ELR (cell line): ENCODE measurements at regions not wholly inside any gene's neighbourhood (a gene's known extent, or its start where the extent isn't known, plus 50 kb on each side); places are given as distances from the start of the nearest gene placed in this dataset.
"Not testable (repeated sequence)": the region's sequence is repeated elsewhere in the genome, so short reads cannot be mapped to it uniquely, and the experiment has no call there.

ENCODE experiments used
- DNase-seq: peaks from one replicate; pipeline ENCODE4 v3.0.0-alpha.2; 2015; ENCODE audit warnings: low read depth

DNA sequence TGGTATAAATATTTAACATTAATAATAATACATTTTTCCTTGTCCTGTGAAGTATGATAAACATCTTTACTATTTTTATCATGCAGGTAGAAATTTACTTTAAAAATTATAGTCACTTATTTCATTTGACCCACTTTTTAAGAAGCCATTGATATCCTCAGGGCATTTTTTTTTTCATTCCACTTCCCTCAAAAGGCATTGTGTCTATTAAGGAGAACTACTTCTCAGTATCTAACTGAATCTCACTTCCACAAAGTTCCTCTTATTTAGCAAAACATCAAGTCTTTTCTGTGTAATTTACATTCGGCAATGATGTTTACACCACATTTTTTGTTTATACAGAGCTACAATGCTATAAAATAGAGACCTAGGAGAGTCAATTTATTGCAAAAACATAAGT lies 388.2 kb upstream of the AKR1E2 start:
- no peak for DNase-seq

DNA sequence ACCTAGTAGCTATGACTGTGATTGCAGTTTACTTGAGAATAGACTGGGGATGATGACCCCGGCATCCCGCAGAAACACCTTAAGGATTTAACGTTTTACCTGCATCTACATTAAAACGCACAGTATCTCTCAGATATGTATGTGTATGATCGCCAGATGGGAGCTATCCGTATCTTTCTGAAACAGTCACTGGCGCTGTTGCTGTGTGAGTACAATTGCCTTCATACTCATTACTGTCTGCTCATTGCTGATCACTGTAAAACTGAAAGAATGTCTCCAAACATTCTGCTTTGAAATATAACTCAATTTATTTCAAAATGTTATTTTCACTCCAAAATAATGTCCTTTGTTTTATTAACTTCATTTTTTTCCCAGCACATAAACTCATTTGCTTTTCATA lies 388.9 kb upstream of the AKR1E2 start:
- no peak for DNase-seq

DNA sequence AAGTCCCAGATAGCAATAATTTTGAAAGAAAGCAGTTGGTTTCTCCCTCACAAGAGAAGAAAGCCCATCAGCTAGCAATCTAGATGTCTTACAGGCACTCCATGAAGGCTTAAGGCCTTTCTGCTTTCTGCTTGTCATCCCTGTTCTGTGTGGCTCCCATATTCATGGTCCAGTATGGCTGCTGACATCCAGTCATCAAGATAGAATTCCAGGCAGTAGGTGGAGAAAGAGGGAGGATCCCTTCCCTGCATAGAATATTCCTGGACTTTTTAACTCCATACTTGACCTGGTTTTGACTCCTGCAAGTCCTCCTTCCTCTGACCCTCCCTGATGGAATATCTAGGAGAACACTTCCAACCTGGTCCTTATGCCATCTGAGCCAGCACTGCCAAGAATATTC lies 389.9 kb upstream of the AKR1E2 start:
- DNase-seq, result no peak

DNA sequence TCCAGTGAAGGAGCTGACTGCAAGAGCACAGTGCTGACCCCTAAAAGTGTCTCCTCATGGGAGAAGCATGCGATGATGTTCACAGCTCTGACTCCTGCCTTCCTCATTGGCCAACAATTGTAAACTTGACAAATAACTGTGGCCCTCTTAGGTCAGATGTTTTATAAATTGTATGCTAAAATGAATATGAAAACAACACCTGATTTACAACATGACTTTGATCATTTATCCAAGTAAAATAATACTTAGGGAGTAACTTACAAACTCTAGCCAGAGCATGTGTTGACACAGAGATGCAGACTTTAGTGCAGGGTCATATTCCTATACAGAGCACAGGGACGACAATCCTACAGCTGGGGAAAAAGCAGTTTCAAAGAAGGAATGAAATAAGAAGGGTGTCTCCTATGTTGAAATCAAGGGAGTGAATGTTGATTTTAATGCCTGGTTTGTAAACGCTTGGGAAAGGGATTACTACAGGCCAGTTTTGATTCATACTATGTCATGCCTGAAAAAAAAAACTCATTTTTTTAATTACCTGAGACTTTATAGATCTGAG lies 391.4 kb upstream of the AKR1E2 start:
- no peak for DNase-seq

DNA sequence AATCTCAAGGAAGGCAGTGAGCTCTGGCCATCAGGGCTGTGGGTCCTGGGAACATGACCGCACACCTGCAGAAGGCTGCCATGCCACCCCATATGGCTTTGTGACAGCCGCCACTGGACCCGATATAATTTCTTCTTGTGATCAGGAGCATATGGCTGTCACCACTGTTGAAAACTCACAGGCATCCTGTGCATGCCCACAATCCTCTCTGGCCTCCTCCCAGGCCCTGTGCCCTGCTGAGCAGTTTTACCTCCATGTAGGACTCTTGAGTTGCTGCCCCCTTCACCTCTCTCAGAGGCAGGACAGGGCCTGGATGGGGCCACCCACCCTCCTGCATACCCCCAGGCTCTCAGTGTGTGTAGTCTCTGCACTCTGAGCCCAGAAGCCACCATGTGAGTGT lies 391.9 kb upstream of the AKR1E2 start:
- DNase-seq, result no peak

DNA sequence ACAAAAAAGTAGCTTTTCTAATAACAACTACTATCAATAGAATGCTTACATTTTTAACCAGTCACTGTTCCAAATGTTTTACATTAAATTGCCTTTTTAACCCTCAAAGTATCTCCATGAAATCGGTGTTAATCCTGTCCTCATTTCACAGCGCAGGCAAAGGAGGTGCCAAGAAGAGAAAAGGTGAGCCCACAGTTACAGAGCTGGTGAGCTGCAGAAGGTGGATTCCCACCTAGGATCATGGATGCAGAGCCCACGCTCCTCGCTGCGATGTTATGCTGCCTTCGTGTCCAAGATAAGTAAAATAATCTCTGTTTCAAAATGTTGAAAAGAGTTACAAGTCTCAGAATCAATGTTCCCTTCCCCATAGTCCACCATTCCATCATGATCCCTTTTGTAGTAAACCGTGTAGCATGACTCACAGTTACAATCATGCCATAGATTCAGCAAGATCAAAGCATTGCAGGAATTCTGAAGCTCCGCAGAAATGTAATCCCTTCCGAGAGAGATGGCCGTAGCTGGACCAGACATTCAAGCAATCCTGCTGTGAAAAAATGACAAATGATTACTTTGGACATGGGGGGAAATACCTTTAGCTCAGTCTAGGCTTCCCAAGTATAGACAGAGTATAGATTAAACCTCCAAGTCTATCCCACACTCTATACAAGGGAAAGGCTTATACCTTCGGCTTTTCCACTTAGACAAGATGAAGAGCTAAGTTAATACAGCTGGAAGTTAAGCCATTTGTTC lies 394.7 kb upstream of the AKR1E2 start:
- peak; percentile 74 for DNase-seq

DNA sequence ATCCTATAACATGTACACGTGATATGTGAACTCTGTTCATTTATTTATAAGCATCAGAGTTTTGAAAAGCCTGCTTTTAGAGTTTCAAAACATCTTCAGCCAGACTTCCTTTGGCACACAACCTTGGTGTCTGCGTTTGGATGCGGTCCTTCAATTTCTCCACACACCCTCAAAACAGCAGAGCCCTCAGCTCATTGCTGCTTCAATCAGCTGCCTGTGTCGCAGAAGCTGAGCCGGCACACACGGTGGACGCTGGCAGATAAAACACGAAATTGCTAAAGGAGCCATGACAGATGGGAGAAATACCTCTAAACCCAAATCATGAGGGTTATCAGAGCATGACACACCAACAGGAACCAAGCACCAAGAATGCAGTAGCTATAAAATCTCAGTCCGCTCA lies 396.4 kb upstream of the AKR1E2 start:
- no peak for DNase-seq

DNA sequence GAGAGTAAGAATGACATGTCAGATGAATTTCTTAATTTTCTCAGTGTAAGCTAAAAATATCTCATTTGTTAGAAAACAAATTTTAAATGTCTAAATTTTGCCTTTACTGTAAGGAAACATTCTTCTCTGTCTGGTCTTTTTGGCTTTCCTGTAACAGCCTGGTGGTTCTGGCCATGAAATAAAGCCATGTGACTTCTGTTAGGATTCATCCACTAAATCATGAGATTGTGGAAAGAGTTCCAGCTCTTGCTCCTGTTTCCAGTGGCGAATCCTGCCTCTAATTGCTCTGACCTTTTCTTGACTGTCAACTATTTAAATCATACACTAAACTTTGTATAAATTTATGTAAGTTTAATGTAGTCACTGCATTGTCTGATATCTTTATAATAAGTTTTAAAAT lies 398.5 kb upstream of the AKR1E2 start:
- no peak for DNase-seq

DNA sequence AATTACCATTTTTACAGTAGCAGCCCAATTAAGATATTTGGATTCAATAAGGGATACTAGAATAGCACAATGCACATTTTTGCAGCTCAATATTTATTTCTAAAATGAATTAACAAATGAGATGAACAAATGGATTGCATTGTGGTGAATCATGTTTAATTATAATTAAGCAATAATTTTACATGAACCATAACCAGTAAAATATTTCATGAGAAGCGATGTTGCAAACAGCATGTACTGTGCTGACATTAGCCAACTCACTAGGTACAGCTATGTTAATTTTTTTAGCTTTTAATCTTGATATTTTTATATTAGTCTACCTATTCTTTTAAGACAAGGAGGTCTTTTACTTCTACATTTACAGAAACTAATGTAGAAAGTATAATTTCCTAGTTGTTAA lies 399.1 kb upstream of the AKR1E2 start:
- no peak for DNase-seq

DNA sequence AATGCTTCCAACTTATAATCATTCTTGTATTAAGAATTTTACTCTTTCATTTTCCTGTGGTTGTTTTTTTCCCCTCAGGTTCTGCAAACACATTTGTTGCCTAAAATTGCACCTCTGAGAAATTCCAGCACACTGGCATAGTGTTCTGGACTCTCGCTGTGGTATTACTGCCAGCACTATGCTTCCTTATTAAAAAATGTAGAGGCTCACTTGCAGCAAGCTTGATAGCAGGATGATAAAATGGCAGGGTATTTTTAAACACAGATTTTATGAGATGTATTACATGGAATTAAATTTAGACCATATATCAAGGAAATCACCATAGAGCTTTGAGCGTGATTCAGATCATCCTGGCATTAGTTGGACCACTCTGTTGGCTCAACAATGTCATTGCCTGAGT lies 416.7 kb upstream of the AKR1E2 start:
- DNase-seq, result no peak

DNA sequence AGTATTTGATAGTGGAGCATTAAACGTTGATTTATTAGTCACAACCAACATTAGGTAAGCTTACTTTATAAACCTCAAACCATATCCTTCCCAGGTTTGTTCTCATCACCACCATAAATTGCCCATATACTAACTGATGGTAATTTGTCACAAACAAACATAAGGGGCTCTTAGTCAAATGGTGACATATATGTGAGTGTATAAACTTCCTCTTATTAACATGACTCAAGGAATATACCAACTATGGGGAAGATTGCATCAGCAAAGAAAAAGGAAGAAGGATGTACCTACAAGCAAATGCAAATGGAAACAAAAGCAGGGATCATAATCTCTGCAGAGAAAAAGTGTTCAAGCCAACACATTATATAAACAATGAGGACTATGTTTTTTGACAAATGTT lies 418.2 kb upstream of the AKR1E2 start:
- DNase-seq, result peak; percentile 92

DNA sequence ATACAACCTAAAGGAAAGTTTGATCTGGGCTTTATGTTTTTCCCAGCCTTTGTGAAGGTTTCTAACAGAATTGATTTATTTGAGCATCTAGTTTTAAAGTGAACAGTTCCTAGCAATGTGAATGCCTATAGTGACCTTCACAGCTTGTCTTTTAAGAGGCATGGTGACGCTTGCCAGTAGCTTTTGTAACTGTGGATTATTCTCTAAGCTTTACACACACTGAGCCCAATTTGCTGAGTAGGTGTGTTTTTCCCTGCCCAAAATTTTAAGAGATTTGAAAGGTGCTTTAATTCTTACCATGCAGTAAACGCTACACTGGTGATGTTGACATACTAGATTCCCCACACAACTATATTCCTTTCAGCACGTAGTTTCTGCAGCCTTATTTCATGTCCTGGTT lies 420.2 kb upstream of the AKR1E2 start:
- DNase-seq, result no peak

DNA sequence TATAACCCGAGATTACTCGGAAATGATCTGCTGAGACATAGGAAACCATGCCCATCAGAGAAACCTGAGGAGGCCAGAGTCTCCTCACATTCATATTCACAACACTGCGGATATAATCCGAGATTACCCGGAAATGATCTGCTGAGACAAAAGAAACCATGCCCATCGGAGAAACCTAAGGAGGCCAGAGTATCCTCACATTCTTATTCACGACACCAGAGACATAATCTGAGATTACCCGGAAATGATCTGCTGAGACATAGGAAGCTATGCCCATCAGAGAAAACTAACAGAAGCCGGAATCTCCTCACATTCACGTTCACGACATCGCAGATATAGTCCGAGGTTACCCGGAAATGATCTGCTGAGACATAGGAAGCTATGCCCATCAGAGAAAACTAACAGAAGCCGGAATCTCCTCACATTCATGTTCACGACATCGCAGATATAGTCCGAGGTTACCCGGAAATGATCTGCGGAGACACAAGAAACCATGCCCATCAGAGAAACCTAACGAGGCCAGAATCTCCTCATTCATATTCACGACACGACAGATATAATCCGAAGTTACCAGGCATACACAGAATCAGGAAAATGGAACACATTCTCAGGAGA lies 422.3 kb upstream of the AKR1E2 start:
- no peak for DNase-seq

DNA sequence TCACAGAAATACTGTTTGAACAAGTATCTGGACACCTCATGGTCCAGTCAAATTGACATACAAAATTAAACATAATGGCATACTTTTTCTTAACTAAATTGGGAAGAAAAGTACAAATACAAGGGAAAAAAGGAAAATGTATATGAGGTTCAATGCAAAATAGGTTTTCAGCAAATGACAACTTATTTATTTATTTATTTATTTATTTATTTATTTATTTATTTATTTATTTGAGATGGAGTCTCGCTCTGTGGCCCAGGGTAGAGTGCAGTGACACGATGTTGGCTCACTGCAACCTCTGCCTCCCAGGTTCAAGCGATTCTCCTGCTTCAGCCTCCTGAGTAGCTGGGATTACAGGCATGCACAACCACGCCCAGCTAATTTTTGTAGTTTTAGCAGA lies 424.9 kb upstream of the AKR1E2 start:
- not testable (repeated sequence) for DNase-seq

DNA sequence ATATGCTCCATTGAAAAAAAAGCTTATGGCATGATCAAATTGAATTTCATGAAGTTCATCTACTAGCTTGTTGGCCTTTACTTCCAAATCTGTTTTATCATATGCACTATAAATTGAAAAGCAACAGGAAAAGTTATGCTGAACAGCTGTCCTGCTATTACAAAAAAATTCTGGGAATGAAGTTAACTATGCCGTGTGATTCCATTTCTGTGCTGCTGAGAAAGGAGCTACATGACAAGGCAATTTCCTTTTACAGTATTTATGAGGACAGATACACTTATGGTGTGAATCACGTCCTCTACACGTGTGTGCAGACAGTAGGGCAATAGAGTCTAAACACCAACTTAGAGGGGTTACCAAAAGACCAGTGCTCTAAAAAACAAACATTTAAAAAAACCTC lies 426.5 kb upstream of the AKR1E2 start:
- DNase-seq, result no peak

DNA sequence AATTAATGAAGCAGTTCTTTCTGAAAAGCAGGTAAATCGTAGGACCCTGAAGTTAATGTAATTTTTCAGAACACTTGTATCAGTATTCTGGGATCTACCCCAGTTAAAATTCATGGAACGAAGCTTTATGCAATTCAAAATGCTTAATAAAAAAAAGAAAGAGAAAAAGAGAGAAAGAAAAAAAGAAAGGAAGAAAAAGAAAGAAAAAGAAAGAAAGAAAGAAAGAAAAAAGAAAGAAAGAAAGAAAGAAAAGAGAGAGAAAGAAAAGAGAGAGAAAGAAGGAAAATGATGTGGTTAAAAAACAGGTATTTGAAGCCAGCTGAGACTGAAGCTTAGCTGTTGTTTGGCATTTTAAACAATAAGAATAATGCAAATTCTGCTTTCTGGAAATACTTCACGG lies 427.4 kb upstream of the AKR1E2 start:
- no peak for DNase-seq

DNA sequence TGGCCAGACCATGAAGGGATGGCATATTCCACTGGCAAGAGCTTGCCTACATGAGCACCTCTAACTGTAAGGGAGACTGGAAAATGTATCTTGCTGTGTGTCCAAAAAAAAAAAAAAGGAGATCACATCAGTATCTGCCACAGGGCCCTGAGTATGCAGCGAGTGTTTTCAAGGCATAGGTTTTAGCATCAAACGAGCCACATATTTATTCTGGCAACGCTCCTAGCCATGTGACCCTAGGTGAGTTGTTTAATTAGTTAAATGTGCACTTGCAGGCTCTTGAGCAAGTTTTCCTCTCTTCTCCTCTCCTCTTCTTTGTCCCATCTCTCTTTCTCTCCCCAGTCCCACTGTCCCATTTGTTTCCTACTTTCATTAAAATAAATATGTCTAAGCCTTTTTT lies 428.7 kb upstream of the AKR1E2 start:
- DNase-seq, result no peak

DNA sequence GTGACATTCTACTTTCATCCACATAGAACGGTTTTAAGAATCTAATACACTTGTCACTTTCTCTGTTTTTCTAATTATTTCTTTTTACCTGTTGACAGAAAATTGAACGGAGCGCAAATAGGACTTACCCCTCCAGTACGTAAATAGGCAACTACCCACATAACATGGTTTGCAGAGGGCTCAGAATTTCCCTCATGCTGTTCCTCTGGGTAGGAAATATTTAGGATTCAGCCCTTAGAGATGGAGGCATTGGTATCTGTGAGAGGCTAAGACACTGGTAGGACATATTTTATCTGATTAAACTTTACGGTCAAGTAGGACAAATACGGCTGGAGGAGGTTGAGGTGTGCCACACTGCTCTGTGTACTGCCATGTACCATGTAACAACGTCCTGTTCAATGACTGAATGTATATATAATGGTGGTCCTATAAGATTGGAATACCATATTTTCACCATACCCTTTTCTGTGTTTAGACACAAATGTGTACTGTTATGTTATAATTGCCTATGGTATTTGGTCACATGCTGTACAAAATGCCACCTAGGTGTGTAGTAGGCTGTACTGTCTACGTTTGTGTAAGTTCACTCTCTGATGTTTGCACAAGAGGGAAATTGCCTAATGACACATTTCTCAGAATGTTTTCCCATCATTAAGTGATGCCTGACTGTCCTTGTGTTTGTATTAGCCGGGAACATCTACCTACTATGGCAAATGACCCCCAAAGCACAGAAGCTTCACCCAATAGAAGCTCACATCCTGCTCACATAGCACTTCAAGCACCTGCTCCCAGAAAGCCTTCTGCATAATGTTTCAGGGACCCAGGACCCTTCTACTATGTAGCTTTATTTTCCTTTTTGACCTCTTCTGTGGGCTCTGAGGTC lies 429.4 kb upstream of the AKR1E2 start:
- DNase-seq, result no peak

DNA sequence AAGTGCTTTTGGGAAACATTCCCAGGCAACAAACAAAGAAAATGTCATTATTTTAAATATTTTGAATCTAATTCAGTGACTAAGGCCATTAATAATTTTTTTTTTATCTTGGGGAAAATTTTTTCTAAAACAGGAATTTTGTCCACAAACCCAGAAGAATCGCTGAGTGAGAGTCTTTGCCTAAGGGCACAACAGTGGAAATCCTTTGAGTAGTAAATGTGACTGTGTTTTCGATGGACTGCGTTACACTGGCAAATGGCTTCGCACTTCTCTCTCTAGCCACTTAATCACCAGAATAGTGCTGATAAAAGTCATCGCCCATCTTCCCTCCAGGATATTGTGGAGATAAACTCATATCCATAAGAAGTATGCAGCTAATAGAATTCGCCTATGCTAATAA lies 430.3 kb upstream of the AKR1E2 start:
- no peak for DNase-seq

DNA sequence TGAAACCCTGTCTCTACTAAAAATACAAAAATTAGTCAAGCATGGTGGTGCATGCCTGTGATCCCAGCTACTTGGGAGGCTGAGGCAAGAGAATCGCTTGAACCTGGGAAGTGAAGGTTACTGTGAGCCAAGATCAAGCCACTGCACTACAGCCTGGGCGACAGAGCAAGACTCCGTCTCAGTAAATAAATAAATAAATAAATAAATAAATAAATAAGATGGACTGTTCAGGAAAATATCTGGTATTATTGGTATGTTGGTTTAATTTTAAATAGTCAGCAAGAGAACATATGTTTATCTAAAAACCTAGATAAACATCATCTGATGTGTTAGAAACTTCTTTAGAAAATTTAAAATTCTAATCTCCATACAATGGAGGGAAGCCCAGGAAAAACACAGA lies 431.6 kb upstream of the AKR1E2 start:
- not testable (repeated sequence) for DNase-seq

DNA sequence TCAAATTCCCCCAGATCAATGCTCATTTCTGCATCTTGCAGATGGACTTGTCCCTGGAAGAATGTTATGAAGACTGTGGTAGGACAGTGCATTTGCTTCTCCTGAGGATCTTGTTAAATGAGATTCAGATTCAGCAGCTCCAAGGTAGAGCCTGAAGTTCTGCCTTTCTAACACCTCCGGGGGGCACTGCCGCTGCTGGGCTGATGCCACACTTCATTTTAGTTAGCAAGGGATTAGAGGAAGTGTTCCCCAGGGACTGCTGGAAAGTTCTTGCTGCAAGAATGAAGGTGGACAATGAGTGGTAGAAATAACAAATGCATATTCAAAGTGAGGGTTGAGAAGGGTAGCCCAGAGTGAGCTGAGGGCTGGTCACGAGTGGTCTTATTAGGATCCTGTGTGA lies 434.3 kb upstream of the AKR1E2 start:
- peak; percentile 54 for DNase-seq

DNA sequence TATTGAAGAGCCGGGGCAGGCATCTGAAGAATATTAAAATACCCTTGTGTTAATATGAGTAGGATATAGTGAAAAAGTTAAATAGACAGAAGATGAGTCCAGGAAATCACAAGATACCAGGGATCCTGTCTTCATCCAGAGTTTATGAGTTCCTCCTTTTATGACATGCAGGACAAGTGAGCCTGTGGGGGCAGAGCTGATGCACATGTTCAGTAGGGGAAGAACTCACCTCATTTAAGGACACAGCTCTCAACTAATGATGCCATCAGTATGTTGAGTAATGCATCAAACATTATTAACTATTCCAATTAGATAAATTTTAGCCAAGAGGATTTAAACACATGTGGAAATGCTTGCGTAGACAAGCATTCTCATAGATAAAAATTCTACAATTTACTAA lies 435.8 kb upstream of the AKR1E2 start:
- DNase-seq, result no peak
